ENCODE measurements at regions not wholly inside any gene's neighbourhood (a gene's known extent, or its start where the extent isn't known, plus 50 kb on each side); places are given as distances from the start of the nearest gene placed in this dataset.

DNA sequence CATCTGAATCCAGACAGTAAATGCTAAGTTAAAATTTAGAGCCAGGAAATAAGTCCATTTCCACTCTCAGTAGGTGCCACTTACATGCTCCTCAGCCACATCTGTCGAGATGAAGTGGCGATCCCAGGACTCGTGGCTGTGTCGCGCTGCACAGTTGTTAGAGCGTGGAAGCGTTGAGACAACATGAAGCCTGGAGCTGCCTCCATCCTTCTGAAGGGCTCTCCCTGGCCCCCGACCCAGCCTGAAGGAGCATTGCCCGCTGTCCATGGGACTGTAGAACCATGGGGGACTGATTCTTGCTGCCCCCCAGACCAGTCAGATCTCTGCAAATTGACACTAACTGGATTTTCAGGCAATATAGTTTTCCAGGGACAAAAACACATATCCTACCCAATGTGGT lies 58.9 kb downstream of the IRX1 start:
- Histone ChIP-seq H3K4me3 (ENCODE audit: insufficient read depth, low read depth, low read length) (no peak overlapping the region), H3K27ac (ENCODE audit: insufficient read depth, low read depth, low read length, poor library complexity, severe bottlenecking) (no peak overlapping the region), H3K27me3 (ENCODE audit: control insufficient read depth, insufficient read depth, low read length, poor library complexity, severe bottlenecking) (no peaks in the 10 kb centered on the region), H3K36me3 (ENCODE audit: control insufficient read depth, insufficient read depth, low read length) (no peaks in the 10 kb centered on the region), H3K4me1 (ENCODE audit: control insufficient read depth, insufficient read depth, low read length) (no peaks in the 10 kb centered on the region), H3K9me3 (ENCODE audit: control insufficient read depth, low read length) (no peaks in the 10 kb centered on the region)
- WGBS, 2 experiments, result 95 to 98% methylated on average over 9 of the region's 9 CpGs

GRCh38 chr5:3656803-3657202 lies 61.2 kb downstream of the IRX1 start:
- no peaks in the 10 kb centered on the region for H3K27me3 ChIP-seq (ENCODE audit: control insufficient read depth, insufficient read depth, low read length, poor library complexity, severe bottlenecking)
- WGBS, 2 experiments, result 92 to 94% methylated on average over 7 of the region's 7 CpGs
- no peak overlapping the region for H3K4me3 ChIP-seq (ENCODE audit: insufficient read depth, low read depth, low read length)
- H3K4me1 ChIP-seq (ENCODE audit: control insufficient read depth, insufficient read depth, low read length), result no peaks in the 10 kb centered on the region
- no peaks in the 10 kb centered on the region for H3K36me3 ChIP-seq (ENCODE audit: control insufficient read depth, insufficient read depth, low read length)
- no peak overlapping the region for H3K27ac ChIP-seq (ENCODE audit: insufficient read depth, low read depth, low read length, poor library complexity, severe bottlenecking)
- H3K9me3 ChIP-seq (ENCODE audit: control insufficient read depth, low read length), result no peaks in the 10 kb centered on the region

DNA sequence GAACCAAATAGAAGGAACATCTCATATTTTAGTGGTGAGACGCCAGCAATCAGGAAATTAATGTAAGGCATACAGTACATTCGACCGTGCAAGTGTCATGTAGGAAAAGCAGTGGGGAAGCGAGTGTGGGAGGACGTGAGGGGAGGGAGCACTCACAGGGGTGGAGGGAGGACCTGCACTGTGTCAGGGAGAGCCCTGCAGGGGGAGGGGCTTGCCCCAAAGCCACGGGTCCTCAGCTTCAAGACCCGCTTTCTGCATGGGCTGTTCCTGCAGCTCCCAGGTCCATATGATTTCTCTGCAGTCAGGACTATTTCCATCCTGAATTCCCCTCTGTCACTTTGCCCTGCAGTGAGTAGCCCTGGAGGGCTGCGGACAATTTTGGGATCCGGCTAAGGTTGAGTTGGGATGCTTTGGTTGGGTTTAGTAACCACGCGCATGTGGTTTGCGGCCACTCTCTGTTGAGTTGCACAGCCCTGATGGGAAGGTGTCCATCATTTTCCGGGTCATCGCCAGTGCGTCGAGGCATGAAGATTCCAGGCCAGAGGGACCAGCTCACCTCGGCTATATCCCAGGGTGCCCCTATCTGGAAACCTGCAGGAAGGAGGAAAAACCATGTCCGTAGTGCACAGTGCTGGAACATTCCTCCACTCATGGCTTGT lies 61.9 kb downstream of the IRX1 start:
- H3K4me1 ChIP-seq (ENCODE audit: control insufficient read depth, insufficient read depth, low read length), result no peaks in the 10 kb centered on the region
- H3K27ac ChIP-seq (ENCODE audit: insufficient read depth, low read depth, low read length, poor library complexity, severe bottlenecking), result no peak overlapping the region
- no peaks in the 10 kb centered on the region for H3K9me3 ChIP-seq (ENCODE audit: control insufficient read depth, low read length)
- H3K4me3 ChIP-seq (ENCODE audit: insufficient read depth, low read depth, low read length), result no peak overlapping the region
- H3K36me3 ChIP-seq (ENCODE audit: control insufficient read depth, insufficient read depth, low read length), result no peaks in the 10 kb centered on the region
- WGBS, 2 experiments, result 93 to 95% methylated on average over 18 of the region's 18 CpGs
- no peaks in the 10 kb centered on the region for H3K27me3 ChIP-seq (ENCODE audit: control insufficient read depth, insufficient read depth, low read length, poor library complexity, severe bottlenecking)

- Histone ChIP-seq H3K4me1 (ENCODE audit: control insufficient read depth, insufficient read depth, low read length) (no peaks in the 10 kb centered on the region), H3K9me3 (ENCODE audit: control insufficient read depth, low read length) (no peaks in the 10 kb centered on the region), H3K27me3 (ENCODE audit: control insufficient read depth, insufficient read depth, low read length, poor library complexity, severe bottlenecking) (no peaks in the 10 kb centered on the region), H3K4me3 (ENCODE audit: insufficient read depth, low read depth, low read length) (no peak overlapping the region), H3K36me3 (ENCODE audit: control insufficient read depth, insufficient read depth, low read length) (no peaks in the 10 kb centered on the region), H3K27ac (ENCODE audit: insufficient read depth, low read depth, low read length, poor library complexity, severe bottlenecking) (no peak overlapping the region)
- WGBS, 2 experiments, result 96% methylated on average over 10 of the region's 10 CpGs
Measured at GRCh38 chr5:3658929-3659328, 63.3 kb downstream of the IRX1 start.

GRCh38 chr5:3659907-3660306 lies 64.3 kb downstream of the IRX1 start:
- Histone ChIP-seq H3K4me3 (ENCODE audit: insufficient read depth, low read depth, low read length) (no peak overlapping the region), H3K36me3 (ENCODE audit: control insufficient read depth, insufficient read depth, low read length) (no peaks in the 10 kb centered on the region), H3K4me1 (ENCODE audit: control insufficient read depth, insufficient read depth, low read length) (no peaks in the 10 kb centered on the region), H3K27ac (ENCODE audit: insufficient read depth, low read depth, low read length, poor library complexity, severe bottlenecking) (no peak overlapping the region), H3K9me3 (ENCODE audit: control insufficient read depth, low read length) (no peaks in the 10 kb centered on the region), H3K27me3 (ENCODE audit: control insufficient read depth, insufficient read depth, low read length, poor library complexity, severe bottlenecking) (no peaks in the 10 kb centered on the region)
- 72 to 74% methylated on average over 8 of the region's 8 CpGs for WGBS, 2 experiments

DNA sequence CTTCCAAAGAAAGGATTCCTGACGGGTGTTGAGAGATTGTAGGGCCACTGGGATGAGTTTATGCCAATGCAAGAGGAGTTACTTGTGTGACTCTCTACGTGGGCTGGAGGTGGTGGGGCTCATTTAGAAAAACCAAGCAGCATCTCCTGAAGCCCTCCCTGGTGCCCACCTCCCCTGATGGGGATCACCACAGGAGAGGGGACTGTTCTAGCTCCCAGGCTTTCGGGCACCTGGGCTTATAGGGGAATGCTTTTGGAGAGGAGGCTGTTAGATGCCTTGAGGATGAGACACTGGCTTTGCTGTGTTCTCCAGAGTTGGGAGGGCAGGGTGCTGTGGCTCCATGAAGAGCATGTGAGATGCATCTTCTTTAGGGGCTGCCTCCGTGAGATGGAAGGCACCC lies 65.0 kb downstream of the IRX1 start:
- Histone ChIP-seq H3K27me3 (ENCODE audit: control insufficient read depth, insufficient read depth, low read length, poor library complexity, severe bottlenecking) (no peaks in the 10 kb centered on the region), H3K4me1 (ENCODE audit: control insufficient read depth, insufficient read depth, low read length) (no peaks in the 10 kb centered on the region), H3K36me3 (ENCODE audit: control insufficient read depth, insufficient read depth, low read length) (no peaks in the 10 kb centered on the region), H3K9me3 (ENCODE audit: control insufficient read depth, low read length) (no peaks in the 10 kb centered on the region), H3K4me3 (ENCODE audit: insufficient read depth, low read depth, low read length) (no peak overlapping the region), H3K27ac (ENCODE audit: insufficient read depth, low read depth, low read length, poor library complexity, severe bottlenecking) (no peak overlapping the region)
- WGBS, 2 experiments, result 91 to 94% methylated on average over 4 of the region's 4 CpGs

- no peaks in the 10 kb centered on the region for H3K36me3 ChIP-seq (ENCODE audit: control insufficient read depth, insufficient read depth, low read length)
- no peaks in the 10 kb centered on the region for H3K27me3 ChIP-seq (ENCODE audit: control insufficient read depth, insufficient read depth, low read length, poor library complexity, severe bottlenecking)
- no peaks in the 10 kb centered on the region for H3K4me1 ChIP-seq (ENCODE audit: control insufficient read depth, insufficient read depth, low read length)
- H3K4me3 ChIP-seq (ENCODE audit: insufficient read depth, low read depth, low read length), result no peak overlapping the region
- 93 to 97% methylated on average over 3 to 4 of the region's 4 CpGs for WGBS, 2 experiments
- no peak overlapping the region for H3K27ac ChIP-seq (ENCODE audit: insufficient read depth, low read depth, low read length, poor library complexity, severe bottlenecking)
- no peaks in the 10 kb centered on the region for H3K9me3 ChIP-seq (ENCODE audit: control insufficient read depth, low read length)
Measured at GRCh38 chr5:3661755-3662296, 66.2 kb downstream of the IRX1 start.

DNA sequence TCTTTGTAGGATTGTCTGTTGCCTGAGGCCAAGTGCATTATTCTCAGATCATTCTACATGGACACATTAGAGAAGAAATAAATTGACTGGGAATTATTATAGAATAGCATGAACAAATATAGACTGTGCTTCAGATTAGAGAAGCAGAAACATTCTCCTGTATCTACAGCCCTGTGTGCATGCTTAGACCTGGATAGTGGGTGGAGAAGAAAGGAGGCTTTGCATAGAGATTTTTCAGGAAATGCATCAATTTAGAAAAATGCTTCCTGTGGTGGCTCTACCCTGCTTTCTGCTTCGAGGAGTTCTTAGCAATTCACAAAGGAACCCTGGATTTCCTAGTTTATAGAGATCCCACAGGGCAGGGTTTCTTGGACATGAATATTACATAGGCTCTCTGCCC lies 66.7 kb downstream of the IRX1 start:
- H3K27me3 ChIP-seq (ENCODE audit: control insufficient read depth, insufficient read depth, low read length, poor library complexity, severe bottlenecking), result no peaks in the 10 kb centered on the region
- H3K27ac ChIP-seq (ENCODE audit: insufficient read depth, low read depth, low read length, poor library complexity, severe bottlenecking), result no peak overlapping the region
- WGBS, 2 experiments, result 86 to 90% methylated on average over 1 of the region's 1 CpG
- no peaks in the 10 kb centered on the region for H3K36me3 ChIP-seq (ENCODE audit: control insufficient read depth, insufficient read depth, low read length)
- no peaks in the 10 kb centered on the region for H3K9me3 ChIP-seq (ENCODE audit: control insufficient read depth, low read length)
- H3K4me3 ChIP-seq (ENCODE audit: insufficient read depth, low read depth, low read length), result no peak overlapping the region
- no peaks in the 10 kb centered on the region for H3K4me1 ChIP-seq (ENCODE audit: control insufficient read depth, insufficient read depth, low read length)

GRCh38 chr5:3671337-3671736 lies 75.7 kb downstream of the IRX1 start:
- Histone ChIP-seq H3K27ac (ENCODE audit: insufficient read depth, low read depth, low read length, poor library complexity, severe bottlenecking) (no peak overlapping the region), H3K36me3 (ENCODE audit: control insufficient read depth, insufficient read depth, low read length) (no peaks in the 10 kb centered on the region), H3K4me3 (ENCODE audit: insufficient read depth, low read depth, low read length) (no peak overlapping the region), H3K4me1 (ENCODE audit: control insufficient read depth, insufficient read depth, low read length) (no peaks in the 10 kb centered on the region), H3K27me3 (ENCODE audit: control insufficient read depth, insufficient read depth, low read length, poor library complexity, severe bottlenecking) (no peaks in the 10 kb centered on the region), H3K9me3 (ENCODE audit: control insufficient read depth, low read length) (no peaks in the 10 kb centered on the region)
- WGBS, 2 experiments, result 64 to 65% methylated on average over 3 of the region's 3 CpGs

DNA sequence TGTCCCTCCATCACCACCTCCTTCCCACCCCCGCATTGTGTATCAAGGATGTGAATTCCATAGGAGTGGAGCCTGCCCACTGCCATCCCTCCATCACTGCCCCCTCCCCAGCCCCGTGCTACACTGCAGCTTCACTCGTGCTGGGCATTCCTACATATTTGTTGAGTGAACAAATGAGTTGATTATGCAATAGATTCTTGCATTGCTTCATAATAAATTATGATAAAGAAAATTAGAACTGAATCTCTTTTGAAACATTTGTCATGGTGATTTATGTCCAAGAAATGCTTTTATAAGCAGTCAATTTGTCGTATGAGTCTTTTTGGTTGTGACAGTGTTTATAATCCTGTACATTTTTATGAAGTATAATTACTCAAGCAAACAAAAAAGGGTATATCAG lies 83.2 kb downstream of the IRX1 start:
- no peak overlapping the region for H3K4me3 ChIP-seq (ENCODE audit: insufficient read depth, low read depth, low read length)
- 89 to 97% methylated on average over 3 of the region's 4 CpGs for WGBS, 2 experiments
- H3K4me1 ChIP-seq (ENCODE audit: control insufficient read depth, insufficient read depth, low read length), result peaks cover 5% of the 10 kb centered on the region
- H3K36me3 ChIP-seq (ENCODE audit: control insufficient read depth, insufficient read depth, low read length), result no peaks in the 10 kb centered on the region
- no peaks in the 10 kb centered on the region for H3K27me3 ChIP-seq (ENCODE audit: control insufficient read depth, insufficient read depth, low read length, poor library complexity, severe bottlenecking)
- no peaks in the 10 kb centered on the region for H3K9me3 ChIP-seq (ENCODE audit: control insufficient read depth, low read length)
- no peak overlapping the region for H3K27ac ChIP-seq (ENCODE audit: insufficient read depth, low read depth, low read length, poor library complexity, severe bottlenecking)

Measured in ectodermal cell (in vitro differentiated cells).